ENCODE measurements at regions not wholly inside any gene's neighbourhood (a gene's known extent, or its start where the extent isn't known, plus 50 kb on each side); places are given as distances from the start of the nearest gene placed in this dataset.

- no peak overlapping the region for H3K27ac ChIP-seq
- TF ChIP-seq CTCF (IDR thresholded peaks at IDR 0.05), result no peak
- no peak for TF ChIP-seq ZFX (IDR thresholded peaks at IDR 0.05; ENCODE audit: borderline replicate concordance)
These were observed 467.4 kb upstream of the SETBP1 start for GRCh38 chr18:44213293-44213692.

- TF ChIP-seq ZFX (IDR thresholded peaks at IDR 0.05; ENCODE audit: borderline replicate concordance) (no peak), CTCF (IDR thresholded peaks at IDR 0.05) (no peak)
- H3K27ac ChIP-seq, result no peak overlapping the region
These were observed 466.3 kb upstream of the SETBP1 start for GRCh38 chr18:44214396-44214795.

- no peak overlapping the region for H3K27ac ChIP-seq
- TF ChIP-seq ZFX (IDR thresholded peaks at IDR 0.05; ENCODE audit: borderline replicate concordance) (no peak), CTCF (IDR thresholded peaks at IDR 0.05) (no peak)
These were observed 464.5 kb upstream of the SETBP1 start for GRCh38 chr18:44216169-44216568.

- TF ChIP-seq CTCF (IDR thresholded peaks at IDR 0.05) (no peak), ZFX (IDR thresholded peaks at IDR 0.05; ENCODE audit: borderline replicate concordance) (no peak)
- H3K27ac ChIP-seq, result no peak overlapping the region
These were observed 453.2 kb upstream of the SETBP1 start for GRCh38 chr18:44227501-44227900.

GRCh38 chr18:44229693-44230108 lies 451.0 kb upstream of the SETBP1 start:
- H3K27ac ChIP-seq, result no peak overlapping the region
- TF ChIP-seq CTCF (IDR thresholded peaks at IDR 0.05) (no peak), ZFX (IDR thresholded peaks at IDR 0.05; ENCODE audit: borderline replicate concordance) (no peak)

- TF ChIP-seq ZFX (IDR thresholded peaks at IDR 0.05; ENCODE audit: borderline replicate concordance), result no peak
- TF ChIP-seq CTCF (IDR thresholded peaks at IDR 0.05), result no peak
These were observed 448.8 kb upstream of the SETBP1 start for GRCh38 chr18:44231936-44232335.

GRCh38 chr18:44232500-44232899 lies 448.2 kb upstream of the SETBP1 start:
- TF ChIP-seq ZFX (IDR thresholded peaks at IDR 0.05; ENCODE audit: borderline replicate concordance) (no peak), CTCF (IDR thresholded peaks at IDR 0.05) (no peak)
- no peak overlapping the region for H3K27ac ChIP-seq

More at GRCh38 chr18:44231936-44232335, 448.8 kb upstream of the SETBP1 start:
- no peak overlapping the region for H3K27ac ChIP-seq
